HG02678 (cell line): ENCODE measurements at regions not wholly inside any gene's neighbourhood (a gene's known extent, or its start where the extent isn't known, plus 50 kb on each side); places are given as distances from the start of the nearest gene placed in this dataset.
"Not testable (repeated sequence)": the region's sequence is repeated elsewhere in the genome, so short reads cannot be mapped to it uniquely, and the experiment has no call there.

Experiments used
- ATAC-seq: cut with Tn5 transposase; IDR thresholded peaks from one replicate; pipeline ENCODE4 v1.9.1; 2021; ENCODE audit warnings: mild to moderate bottlenecking, moderate library complexity; ENCODE audit not compliant: unreplicated experiment

DNA sequence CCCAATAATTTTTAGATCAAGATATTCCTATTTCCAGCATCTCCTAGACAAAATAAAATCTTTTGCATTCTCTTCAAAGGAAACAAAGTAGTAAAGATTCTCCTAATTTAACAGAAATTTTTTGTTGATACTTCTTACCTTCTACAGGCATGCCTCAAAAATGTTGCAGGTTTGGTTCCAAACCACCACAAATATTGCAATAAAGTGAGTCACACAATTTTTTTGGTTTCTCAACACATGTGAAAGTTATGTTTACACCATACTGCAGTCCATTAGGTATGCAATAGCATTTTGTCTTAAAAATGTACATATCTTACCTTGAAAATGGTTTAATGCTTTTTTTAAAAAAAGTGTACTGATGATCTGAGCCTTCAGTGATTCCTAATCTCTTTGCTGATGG, 65.6 kb upstream of the USP15 start:
- ATAC-seq: no peak

DNA sequence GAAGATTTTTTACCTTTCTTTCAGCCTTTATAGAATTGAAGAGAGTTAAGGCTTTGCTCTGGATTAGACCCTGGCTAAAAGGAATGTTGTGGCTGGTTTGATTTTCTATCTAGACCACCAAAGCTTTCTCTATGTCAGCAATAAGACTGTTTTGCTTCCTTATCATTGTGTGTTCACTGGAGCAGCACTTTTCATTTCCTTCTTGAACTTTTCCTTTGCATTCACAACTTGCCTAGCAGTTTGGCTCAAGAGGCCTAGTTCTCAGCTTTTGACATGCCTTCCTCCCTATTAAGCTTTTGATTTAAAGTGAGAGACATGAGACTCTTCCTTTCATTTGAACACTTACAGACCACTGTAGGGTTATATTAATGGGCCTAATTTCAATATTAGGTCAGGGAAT, 64.1 kb upstream of the USP15 start:
- ATAC-seq: no peak

DNA sequence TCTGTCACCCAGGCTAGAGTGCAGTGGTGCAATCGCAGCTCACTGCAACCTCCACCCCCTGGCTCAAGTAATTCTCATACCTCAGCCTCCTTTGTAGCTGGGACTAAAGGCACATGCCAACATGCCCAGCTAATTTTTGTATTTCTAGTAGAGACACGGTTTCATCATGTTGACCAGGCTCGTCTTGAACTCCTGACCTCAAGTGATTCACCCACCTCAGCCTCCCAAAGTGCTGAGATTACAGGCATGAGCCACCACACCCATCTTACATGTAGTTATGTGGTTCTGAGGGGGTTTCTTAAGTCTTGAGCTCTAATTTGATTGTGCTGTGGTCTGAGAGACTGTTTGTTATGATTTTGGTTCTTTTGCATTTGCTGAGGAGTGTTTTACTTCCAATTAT, 57.3 kb upstream of the USP15 start:
- not testable (repeated sequence) for ATAC-seq

DNA sequence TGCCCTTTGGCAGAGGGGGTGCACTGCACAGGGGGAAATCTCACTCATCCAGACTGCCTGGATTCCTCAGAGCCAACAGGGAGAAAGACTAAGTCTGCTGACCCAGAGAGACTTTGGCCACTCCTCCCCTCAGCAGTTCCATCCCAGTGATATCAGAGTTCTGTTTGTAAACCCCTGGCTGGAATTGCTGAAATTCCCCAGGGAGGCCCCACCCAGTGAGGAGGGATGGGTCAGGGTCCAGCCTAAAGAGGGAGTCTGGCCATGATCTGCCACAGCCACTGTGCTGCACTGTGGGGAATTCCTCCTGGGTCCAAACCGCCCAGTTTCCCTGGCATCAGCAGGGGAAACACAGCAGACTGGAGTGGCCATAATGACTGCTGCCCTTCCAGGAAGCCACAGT, 54.9 kb upstream of the USP15 start:
- no peak for ATAC-seq

DNA sequence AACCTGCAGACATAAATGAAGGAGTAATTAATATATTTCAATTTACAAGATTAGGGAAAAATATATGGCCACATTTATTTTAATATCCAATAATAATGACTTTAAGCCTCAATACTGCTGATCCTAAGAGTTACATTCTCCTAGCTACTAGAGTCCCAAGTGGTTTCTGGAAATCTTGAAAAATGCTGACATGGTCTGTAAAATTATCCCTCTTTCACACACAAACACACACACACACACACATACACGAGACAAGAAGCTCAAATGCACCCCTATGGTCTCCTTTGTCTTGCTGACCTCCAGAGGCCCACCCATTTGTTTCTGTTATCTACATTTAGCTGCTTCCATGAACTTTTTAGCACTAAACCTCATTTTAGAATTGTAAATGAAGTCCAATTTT, 53.0 kb upstream of the USP15 start:
- ATAC-seq: no peak
